Esophagus muscularis mucosa (tissue), 3 donors: ENCODE measurements at regions not wholly inside any gene's neighbourhood (a gene's known extent, or its start where the extent isn't known, plus 50 kb on each side); places are given as distances from the start of the nearest gene placed in this dataset.

Experiments
- POLR2A ChIP-seq: fragments of 450-650 bp; IDR thresholded peaks from one replicate; pipeline ENCODE4 v1.6.1; 2017; ENCODE audit warnings: antibody characterized with exemption, moderate library complexity, mild to moderate bottlenecking, low read depth
- POLR2AphosphoS5 ChIP-seq, 2 donors: sonication (generic); formaldehyde crosslinking; IDR thresholded peaks; one replicate each; pipeline ENCODE4 v1.6.1; 2017; ENCODE audit warnings: antibody characterized with exemption in 2 of 2
- TF ChIP-seq, protein P1 (sequence below), 3 experiments: fragments of 200-600 bp in 2 of 3; fragments of 450-650 bp in 1 of 3; sonication (generic) in 2 of 3; IDR thresholded peaks; one replicate each; pipeline ENCODE4 v1.5.1; 2017 to 2019; ENCODE audit warnings: antibody characterized with exemption in 3 of 3, mild to moderate bottlenecking in 2 of 3, moderate library complexity in 1 of 3

DNA sequence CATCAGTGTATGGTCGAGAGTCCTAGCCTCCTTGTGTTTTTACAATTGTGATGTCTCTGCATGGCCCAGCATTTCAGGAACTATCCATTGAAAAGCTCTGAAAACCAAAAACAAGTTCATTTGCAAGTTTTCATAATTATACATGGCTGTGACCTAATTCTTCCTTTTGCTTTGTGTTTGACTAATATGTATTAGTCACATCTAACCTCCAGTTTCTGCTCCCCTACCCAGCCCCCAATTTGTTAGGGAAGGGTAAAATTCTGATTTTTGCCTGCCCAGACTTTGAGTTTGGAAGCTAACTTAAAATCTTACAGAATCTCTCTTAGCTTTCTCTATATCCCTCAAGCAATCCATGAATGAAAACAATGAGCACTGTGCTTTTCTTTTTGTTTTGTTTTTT is 128.2 kb upstream of the SEMA6A start:
- TF ChIP-seq, protein P1, sequence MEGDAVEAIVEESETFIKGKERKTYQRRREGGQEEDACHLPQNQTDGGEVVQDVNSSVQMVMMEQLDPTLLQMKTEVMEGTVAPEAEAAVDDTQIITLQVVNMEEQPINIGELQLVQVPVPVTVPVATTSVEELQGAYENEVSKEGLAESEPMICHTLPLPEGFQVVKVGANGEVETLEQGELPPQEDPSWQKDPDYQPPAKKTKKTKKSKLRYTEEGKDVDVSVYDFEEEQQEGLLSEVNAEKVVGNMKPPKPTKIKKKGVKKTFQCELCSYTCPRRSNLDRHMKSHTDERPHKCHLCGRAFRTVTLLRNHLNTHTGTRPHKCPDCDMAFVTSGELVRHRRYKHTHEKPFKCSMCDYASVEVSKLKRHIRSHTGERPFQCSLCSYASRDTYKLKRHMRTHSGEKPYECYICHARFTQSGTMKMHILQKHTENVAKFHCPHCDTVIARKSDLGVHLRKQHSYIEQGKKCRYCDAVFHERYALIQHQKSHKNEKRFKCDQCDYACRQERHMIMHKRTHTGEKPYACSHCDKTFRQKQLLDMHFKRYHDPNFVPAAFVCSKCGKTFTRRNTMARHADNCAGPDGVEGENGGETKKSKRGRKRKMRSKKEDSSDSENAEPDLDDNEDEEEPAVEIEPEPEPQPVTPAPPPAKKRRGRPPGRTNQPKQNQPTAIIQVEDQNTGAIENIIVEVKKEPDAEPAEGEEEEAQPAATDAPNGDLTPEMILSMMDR (IDR thresholded peaks at IDR 0.05) = no peak
- no peak for TF ChIP-seq POLR2AphosphoS5 (IDR thresholded peaks at IDR 0.05)
- TF ChIP-seq POLR2A = no peak
